Coronary artery (tissue), 2 donors: ENCODE measurements at regions not wholly inside any gene's neighbourhood (a gene's known extent, or its start where the extent isn't known, plus 50 kb on each side); places are given as distances from the start of the nearest gene placed in this dataset.

Source experiments
- DNase-seq: peaks from one replicate; pipeline ENCODE4 v3.0.0-alpha.2; 2017; ENCODE audit warnings: low spot score
- H3K27ac ChIP-seq, 2 donors: fragments of 200-600 bp; sonication (generic); one replicate each; pipeline ENCODE4 v1.5.1; 2016 to 2019
- H3K4me3 ChIP-seq: fragments of 200-600 bp; sonication (generic); 2 replicates; pipeline ENCODE4 v1.5.1; 2016; ENCODE audit warnings: mild to moderate bottlenecking, moderate library complexity
- TF ChIP-seq, protein P1 (sequence below): fragments of 200-600 bp; sonication (generic); IDR thresholded peaks from one replicate; pipeline ENCODE4 v1.5.1; 2019; ENCODE audit warnings: antibody characterized with exemption

DNA sequence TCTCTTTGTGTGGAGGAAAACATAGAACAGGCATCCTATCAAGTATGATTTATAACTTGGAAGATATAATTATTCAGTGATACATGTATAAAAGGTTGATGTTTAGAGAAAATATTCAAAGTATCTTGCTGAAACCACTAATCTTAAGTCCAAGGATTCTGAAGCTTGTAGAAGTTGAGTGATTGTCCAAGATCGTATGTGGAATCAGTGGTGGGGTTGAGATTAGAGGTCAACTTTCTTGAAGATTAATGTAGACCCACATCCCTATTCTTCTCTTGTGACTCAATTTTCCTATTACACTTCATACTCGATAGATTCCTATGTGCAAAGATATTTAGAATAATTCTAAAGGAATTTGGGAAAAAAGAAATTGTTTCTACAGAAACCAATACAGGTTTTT is 1565.9 kb upstream of the ACVR2A start:
- DNase-seq, result no peak
- no peak overlapping the region for H3K4me3 ChIP-seq
- TF ChIP-seq, protein P1, sequence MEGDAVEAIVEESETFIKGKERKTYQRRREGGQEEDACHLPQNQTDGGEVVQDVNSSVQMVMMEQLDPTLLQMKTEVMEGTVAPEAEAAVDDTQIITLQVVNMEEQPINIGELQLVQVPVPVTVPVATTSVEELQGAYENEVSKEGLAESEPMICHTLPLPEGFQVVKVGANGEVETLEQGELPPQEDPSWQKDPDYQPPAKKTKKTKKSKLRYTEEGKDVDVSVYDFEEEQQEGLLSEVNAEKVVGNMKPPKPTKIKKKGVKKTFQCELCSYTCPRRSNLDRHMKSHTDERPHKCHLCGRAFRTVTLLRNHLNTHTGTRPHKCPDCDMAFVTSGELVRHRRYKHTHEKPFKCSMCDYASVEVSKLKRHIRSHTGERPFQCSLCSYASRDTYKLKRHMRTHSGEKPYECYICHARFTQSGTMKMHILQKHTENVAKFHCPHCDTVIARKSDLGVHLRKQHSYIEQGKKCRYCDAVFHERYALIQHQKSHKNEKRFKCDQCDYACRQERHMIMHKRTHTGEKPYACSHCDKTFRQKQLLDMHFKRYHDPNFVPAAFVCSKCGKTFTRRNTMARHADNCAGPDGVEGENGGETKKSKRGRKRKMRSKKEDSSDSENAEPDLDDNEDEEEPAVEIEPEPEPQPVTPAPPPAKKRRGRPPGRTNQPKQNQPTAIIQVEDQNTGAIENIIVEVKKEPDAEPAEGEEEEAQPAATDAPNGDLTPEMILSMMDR, result no peak
- no peak overlapping the region for H3K27ac ChIP-seq

DNA sequence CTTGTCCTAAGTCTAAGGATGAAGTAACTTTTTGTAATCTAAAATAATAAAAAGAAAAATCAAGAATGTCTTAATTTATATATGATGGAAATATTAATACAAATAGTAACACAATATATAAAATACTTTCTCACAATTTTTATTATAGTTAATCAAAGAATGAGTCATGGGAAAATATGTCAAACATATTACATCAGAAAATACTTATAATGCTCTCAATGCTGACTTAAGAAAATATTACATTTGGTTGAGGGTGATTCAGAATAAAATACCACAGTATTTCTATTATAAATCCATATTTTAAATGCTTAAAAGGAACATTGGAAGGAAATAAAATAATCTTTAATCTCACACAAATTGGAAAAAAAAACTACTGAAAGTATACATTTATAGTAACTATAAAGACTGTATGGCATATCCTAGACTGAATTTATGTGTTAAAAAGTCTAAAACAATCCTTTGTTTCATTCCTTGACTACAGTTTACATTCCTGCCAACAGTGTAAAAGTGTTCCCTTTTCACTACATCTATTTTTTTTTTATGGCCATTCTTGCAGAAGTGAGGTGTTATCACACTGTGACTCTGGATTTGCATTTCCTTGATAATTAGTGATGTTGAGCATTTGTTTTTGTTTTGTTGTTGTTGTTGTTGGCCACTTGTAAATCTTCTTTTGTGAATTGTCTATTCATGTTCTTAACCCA is 1573.5 kb upstream of the ACVR2A start:
- TF ChIP-seq, protein P1, result no peak
- no peak overlapping the region for H3K27ac ChIP-seq
- H3K4me3 ChIP-seq, result no peak overlapping the region
- no peak for DNase-seq

DNA sequence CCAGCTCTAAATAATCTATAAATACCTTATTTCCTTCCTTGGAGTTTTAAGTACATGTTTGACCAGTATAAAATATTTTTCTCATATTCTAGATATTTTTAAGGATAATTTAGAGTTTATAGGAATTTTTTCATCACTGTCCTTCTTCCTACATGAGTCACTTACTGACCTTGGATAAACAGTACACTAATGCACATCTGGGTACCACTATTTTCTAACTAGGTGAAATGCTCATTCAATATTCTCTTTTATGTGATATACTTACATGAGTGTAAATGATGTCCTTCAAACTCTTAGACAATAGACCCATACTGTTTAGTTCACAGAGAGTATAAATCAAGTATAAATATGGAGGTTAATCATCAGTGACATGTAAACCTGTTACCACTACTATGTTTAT is 1574.2 kb upstream of the ACVR2A start:
- DNase-seq, result no peak
- no peak overlapping the region for H3K27ac ChIP-seq
- TF ChIP-seq, protein P1, result no peak
- H3K4me3 ChIP-seq, result no peak overlapping the region

DNA sequence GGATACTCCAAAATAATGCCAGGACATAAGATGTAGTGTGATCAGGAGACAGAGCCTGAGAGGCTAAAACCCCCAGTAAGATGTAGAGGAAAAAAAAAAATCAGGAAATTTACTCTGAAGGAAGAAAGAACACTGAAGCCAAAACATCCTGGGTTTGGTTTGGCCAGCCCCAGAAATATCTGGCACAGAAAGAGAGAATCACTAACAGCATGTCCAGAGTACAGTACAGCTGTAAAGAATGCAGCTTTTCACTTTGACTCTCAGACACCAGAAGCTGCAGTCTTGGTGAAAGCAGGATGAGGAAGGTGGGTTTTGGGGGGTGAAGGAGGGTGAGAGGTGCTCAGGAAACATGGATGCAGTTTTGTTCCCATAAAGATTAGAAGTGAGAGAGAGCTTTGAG is 1577.7 kb upstream of the ACVR2A start:
- Histone ChIP-seq H3K27ac (no peak overlapping the region), H3K4me3 (no peak overlapping the region)
- TF ChIP-seq, protein P1, result no peak
- no peak for DNase-seq

DNA sequence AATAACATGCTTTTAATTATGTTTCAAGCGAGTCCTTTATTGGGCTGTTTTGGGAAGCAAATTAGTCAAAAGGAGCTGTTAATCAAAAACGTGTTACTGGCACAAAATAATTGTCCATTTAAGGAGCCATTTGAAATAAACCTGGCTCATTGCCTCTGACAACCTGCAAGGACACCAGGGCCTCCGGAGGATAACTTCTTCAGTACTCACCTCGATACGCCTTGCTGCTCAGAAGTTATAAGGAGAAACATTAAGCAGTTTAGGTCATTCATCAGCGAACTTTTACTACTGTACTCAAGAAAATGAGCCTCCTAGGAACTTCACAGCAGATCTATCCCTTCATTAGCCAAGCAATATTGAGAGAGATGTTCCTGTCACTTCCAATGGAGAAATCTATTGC is 1579.2 kb upstream of the ACVR2A start:
- DNase-seq, result no peak
- H3K4me3 ChIP-seq, result no peak overlapping the region
- H3K27ac ChIP-seq, result no peak overlapping the region
- TF ChIP-seq, protein P1, result no peak

DNA sequence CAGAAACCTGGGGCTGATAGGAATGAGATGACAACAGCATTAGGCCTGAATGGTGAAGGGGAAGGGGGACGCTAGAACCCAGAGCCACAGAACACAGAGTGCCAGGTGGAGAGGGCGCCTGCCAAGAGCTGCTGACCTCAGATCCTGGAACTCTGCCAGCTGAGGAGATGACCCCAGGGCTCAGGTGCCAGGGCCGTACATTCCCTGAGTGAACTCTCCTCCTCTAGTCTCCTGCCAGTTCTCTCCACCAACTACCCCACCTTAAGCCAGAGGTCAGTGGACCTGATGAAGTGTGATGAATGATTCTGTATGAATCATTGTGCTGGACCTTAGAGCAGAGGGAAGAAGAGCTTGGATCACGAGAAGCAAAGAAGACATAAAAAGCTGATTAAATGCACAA is 1582.2 kb upstream of the ACVR2A start:
- no peak overlapping the region for H3K27ac ChIP-seq
- no peak overlapping the region for H3K4me3 ChIP-seq
- TF ChIP-seq, protein P1, result no peak
- DNase-seq, result no peak

DNA sequence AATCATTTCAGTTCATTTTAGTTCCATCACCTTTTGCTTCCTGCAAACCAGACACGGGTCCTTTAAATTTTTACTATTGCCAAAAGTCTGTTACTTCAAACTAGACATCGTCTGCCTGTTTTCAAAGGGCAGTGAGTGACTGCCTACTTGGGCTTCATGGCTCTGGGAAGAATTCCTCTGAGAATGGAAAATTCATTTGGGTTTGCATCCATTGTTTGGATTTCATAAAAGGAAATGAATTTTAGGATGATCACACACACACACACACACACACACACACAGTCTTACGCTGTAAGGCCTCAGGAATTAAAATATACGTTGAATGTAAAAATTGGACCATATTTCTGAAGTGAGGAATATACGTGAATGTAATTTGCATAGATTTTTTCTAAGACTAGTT is 1584.3 kb upstream of the ACVR2A start:
- no peak for DNase-seq
- Histone ChIP-seq H3K27ac (no peak overlapping the region), H3K4me3 (no peak overlapping the region)
- TF ChIP-seq, protein P1, result no peak
